Osteocyte (in vitro differentiated cells): ENCODE measurements at regions not wholly inside any gene's neighbourhood (a gene's known extent, or its start where the extent isn't known, plus 50 kb on each side); places are given as distances from the start of the nearest gene placed in this dataset.

Experiments
- DNase-seq: peaks from one replicate; pipeline ENCODE4 v3.0.0; 2021; ENCODE audit warnings: mixed read lengths; ENCODE audit not compliant: unreplicated experiment; ENCODE audit errors: extremely low spot score
- H3K27ac Mint-ChIP-seq: one replicate; pipeline ENCODE4 v1.8.0; 2021; ENCODE audit warnings: mild to moderate bottlenecking, mixed read lengths; ENCODE audit not compliant: unreplicated experiment
- H3K27me3 Mint-ChIP-seq: one replicate; pipeline ENCODE4 v1.8.0; 2021; ENCODE audit warnings: mixed read lengths; ENCODE audit not compliant: unreplicated experiment
- H3K36me3 Mint-ChIP-seq: one replicate; pipeline ENCODE4 v1.8.0; 2021; ENCODE audit warnings: mixed read lengths; ENCODE audit not compliant: unreplicated experiment
- H3K4me1 Mint-ChIP-seq: one replicate; pipeline ENCODE4 v1.8.0; 2021; ENCODE audit warnings: mixed read lengths; ENCODE audit not compliant: unreplicated experiment
- H3K4me3 Mint-ChIP-seq: one replicate; pipeline ENCODE4 v1.8.0; 2021; ENCODE audit warnings: mild to moderate bottlenecking, moderate library complexity, mixed read lengths; ENCODE audit not compliant: unreplicated experiment
- H3K9me3 Mint-ChIP-seq: one replicate; pipeline ENCODE4 v1.8.0; 2021; ENCODE audit warnings: mixed read lengths; ENCODE audit not compliant: unreplicated experiment
- CTCF ChIP-seq: fragments of 200-600 bp; sonication (generic); IDR thresholded peaks from 2 replicates; pipeline ENCODE4 v1.5.0; 2021; ENCODE audit warnings: antibody characterized with exemption, mild to moderate bottlenecking, moderate library complexity

GRCh38 chr13:110056640-110057039 lies 250.3 kb downstream of the COL4A1 start:
- Mint-ChIP-seq H3K4me1 (no peaks in the 10 kb centered on the region), H3K36me3 (no peaks in the 10 kb centered on the region), H3K27ac (no peak overlapping the region), H3K27me3 (peaks cover 17% of the 10 kb centered on the region), H3K9me3 (no peaks in the 10 kb centered on the region), H3K4me3 (no peak overlapping the region)
- DNase-seq: no peak
- no peak for TF ChIP-seq CTCF

GRCh38 chr13:110055089-110055488 lies 251.9 kb downstream of the COL4A1 start:
- Mint-ChIP-seq H3K4me1 (no peaks in the 10 kb centered on the region), H3K4me3 (no peak overlapping the region), H3K27ac (no peak overlapping the region), H3K9me3 (no peaks in the 10 kb centered on the region), H3K36me3 (no peaks in the 10 kb centered on the region), H3K27me3 (peaks cover 17% of the 10 kb centered on the region)
- no peak for DNase-seq
- no peak for TF ChIP-seq CTCF

GRCh38 chr13:110054041-110054440 lies 252.9 kb downstream of the COL4A1 start:
- no peak for DNase-seq
- Mint-ChIP-seq H3K9me3 (no peaks in the 10 kb centered on the region), H3K27ac (no peak overlapping the region), H3K4me3 (no peak overlapping the region), H3K36me3 (no peaks in the 10 kb centered on the region), H3K4me1 (no peaks in the 10 kb centered on the region), H3K27me3 (peaks cover 17% of the 10 kb centered on the region)
- no peak for TF ChIP-seq CTCF

- H3K9me3 Mint-ChIP-seq: no peaks in the 10 kb centered on the region
- DNase-seq: no peak
- no peak overlapping the region for H3K4me3 Mint-ChIP-seq
- no peak for TF ChIP-seq CTCF
- peaks cover 5% of the 10 kb centered on the region for H3K27me3 Mint-ChIP-seq
- no peaks in the 10 kb centered on the region for H3K36me3 Mint-ChIP-seq
- H3K4me1 Mint-ChIP-seq: no peaks in the 10 kb centered on the region
- H3K27ac Mint-ChIP-seq: no peak overlapping the region
These were observed 259.5 kb downstream of the COL4A1 start for GRCh38 chr13:110047496-110047895.

GRCh38 chr13:110046811-110047210 lies 260.1 kb downstream of the COL4A1 start:
- no peak overlapping the region for H3K4me3 Mint-ChIP-seq
- no peaks in the 10 kb centered on the region for H3K4me1 Mint-ChIP-seq
- no peaks in the 10 kb centered on the region for H3K9me3 Mint-ChIP-seq
- no peak for DNase-seq
- no peak overlapping the region for H3K27ac Mint-ChIP-seq
- no peak for TF ChIP-seq CTCF
- peaks cover 5% of the 10 kb centered on the region for H3K27me3 Mint-ChIP-seq
- H3K36me3 Mint-ChIP-seq: no peaks in the 10 kb centered on the region
